GM12873 (cell line): ENCODE measurements at regions not wholly inside any gene's neighbourhood (a gene's known extent, or its start where the extent isn't known, plus 50 kb on each side); places are given as distances from the start of the nearest gene placed in this dataset.

Experiments used
- CTCF ChIP-seq: IDR thresholded peaks from 2 replicates; pipeline ENCODE4 v1.5.1; 2012; ENCODE audit warnings: low read depth, mild to moderate bottlenecking, moderate library complexity, low read length, control low read depth; ENCODE audit not compliant: insufficient read depth; ENCODE audit errors: missing control alignments

GRCh38 chr13:22776394-22777186 is 404.2 kb upstream of the SGCG start:
- no peak for TF ChIP-seq CTCF

DNA sequence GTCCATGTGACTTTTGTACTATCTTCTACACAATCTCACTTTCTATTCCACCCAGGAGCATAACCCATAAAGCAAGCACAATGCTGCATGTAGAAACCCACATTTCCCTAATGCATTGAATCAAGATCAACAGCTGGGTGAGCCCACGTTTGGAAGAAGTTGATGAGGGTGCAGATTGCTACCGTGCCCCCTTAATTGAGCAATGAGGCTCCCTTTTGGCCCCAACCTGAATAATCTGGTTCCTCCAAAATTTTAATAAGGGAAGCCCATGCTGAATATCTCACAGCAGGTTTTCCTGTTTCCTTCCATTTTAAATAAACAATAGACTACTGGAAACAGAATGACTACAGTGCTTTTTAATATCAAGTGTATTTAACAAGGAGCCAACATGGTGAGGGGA is 403.6 kb upstream of the SGCG start:
- no peak for TF ChIP-seq CTCF

GRCh38 chr13:22789027-22789593 is 391.7 kb upstream of the SGCG start:
- TF ChIP-seq CTCF: no peak

DNA sequence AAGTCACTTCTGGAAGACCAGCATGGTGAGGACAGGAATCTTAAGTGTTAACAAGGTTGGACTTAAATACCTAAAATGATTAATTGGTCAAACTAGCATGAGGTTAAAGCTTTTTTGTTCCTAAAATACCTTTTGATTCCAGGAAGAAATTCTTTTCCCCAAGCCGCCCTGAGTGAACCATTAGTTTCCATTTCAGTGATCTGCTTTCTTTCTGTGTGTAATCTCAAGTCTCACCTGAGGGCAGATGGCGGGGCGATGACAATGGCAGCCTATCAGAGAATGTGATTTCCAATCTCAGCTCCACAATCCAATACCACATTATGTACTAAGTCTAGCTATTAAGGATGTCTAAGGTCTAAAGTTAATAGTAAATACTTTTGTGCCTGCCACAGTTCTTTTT is 390.9 kb upstream of the SGCG start:
- TF ChIP-seq CTCF: no peak

DNA sequence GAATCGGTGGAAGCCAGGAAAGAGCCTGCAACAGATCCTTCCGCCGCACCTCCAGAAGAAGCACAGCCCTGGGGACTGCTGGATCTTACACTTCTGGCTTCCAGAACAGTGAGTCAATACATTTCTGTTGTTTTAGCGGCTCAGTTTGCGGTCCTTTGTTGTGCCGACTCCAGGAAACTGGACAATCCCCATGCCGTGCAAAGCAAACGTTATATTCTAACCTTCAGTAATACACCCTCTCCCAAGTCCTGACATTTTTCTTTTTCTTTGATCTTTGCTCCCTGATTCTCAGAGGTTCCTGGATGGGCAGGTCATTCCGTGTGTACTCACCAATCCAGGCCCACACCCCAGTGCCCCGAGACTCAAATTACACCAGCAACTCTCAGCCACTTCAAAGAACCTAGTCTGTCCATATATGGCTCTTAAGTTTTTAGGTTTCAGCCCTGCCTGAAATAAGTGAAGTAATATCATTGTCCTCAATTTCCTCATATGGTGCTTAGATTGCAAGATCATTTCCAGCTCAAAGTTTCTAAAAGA is 387.1 kb upstream of the SGCG start:
- no peak for TF ChIP-seq CTCF

- no peak for TF ChIP-seq CTCF
Observed at GRCh38 chr13:22800526-22801401, 380.0 kb upstream of the SGCG start.
